Chondrocyte (in vitro differentiated cells): ENCODE measurements at regions not wholly inside any gene's neighbourhood (a gene's known extent, or its start where the extent isn't known, plus 50 kb on each side); places are given as distances from the start of the nearest gene placed in this dataset.
A peak's percentile ranks its signal among the peaks of the same experiment; 100 is the strongest.

Experiments
- DNase-seq: peaks from one replicate; pipeline ENCODE4 v3.0.0; 2021; ENCODE audit warnings: mixed read lengths, low spot score
- H3K27ac Mint-ChIP-seq: one replicate; pipeline ENCODE4 v1.8.0; 2021; ENCODE audit warnings: mild to moderate bottlenecking, moderate library complexity, mixed read lengths; ENCODE audit not compliant: unreplicated experiment
- H3K27me3 Mint-ChIP-seq: 2 replicates; pipeline ENCODE4 v1.8.0; 2021; ENCODE audit warnings: low read depth, mixed read lengths
- H3K36me3 Mint-ChIP-seq: 2 replicates; pipeline ENCODE4 v1.8.0; 2021; ENCODE audit warnings: low read depth, mixed read lengths
- H3K4me1 Mint-ChIP-seq: 2 replicates; pipeline ENCODE4 v1.8.0; 2021; ENCODE audit warnings: low read depth, mild to moderate bottlenecking, mixed read lengths
- H3K4me3 Mint-ChIP-seq: one replicate; pipeline ENCODE4 v1.8.0; 2021; ENCODE audit warnings: mild to moderate bottlenecking, moderate library complexity, mixed read lengths; ENCODE audit not compliant: unreplicated experiment
- H3K9me3 Mint-ChIP-seq: 2 replicates; pipeline ENCODE4 v1.8.0; 2021; ENCODE audit warnings: low read depth, mixed read lengths
- CTCF ChIP-seq: fragments of 200-600 bp; sonication (generic); IDR thresholded peaks from 2 replicates; pipeline ENCODE4 v1.5.0; 2021; ENCODE audit warnings: antibody characterized with exemption, mild to moderate bottlenecking, moderate library complexity

- Mint-ChIP-seq H3K36me3 (no peaks in the 10 kb centered on the region), H3K9me3 (no peaks in the 10 kb centered on the region), H3K27ac (no peak overlapping the region), H3K4me1 (no peaks in the 10 kb centered on the region), H3K4me3 (no peak overlapping the region), H3K27me3 (no peaks in the 10 kb centered on the region)
- no peak for DNase-seq
- no peak for TF ChIP-seq CTCF
Measured at GRCh38 chr9:28941856-28942255, 1368.6 kb upstream of the C9orf72 start.

- DNase-seq: no peak
- H3K36me3 Mint-ChIP-seq: no peaks in the 10 kb centered on the region
- no peak overlapping the region for H3K4me3 Mint-ChIP-seq
- no peak for TF ChIP-seq CTCF
- H3K4me1 Mint-ChIP-seq: no peaks in the 10 kb centered on the region
- H3K27me3 Mint-ChIP-seq: no peaks in the 10 kb centered on the region
- H3K9me3 Mint-ChIP-seq: no peaks in the 10 kb centered on the region
- H3K27ac Mint-ChIP-seq: no peak overlapping the region
Measured at GRCh38 chr9:28942941-28943340, 1369.7 kb upstream of the C9orf72 start.

- Mint-ChIP-seq H3K4me1 (no peaks in the 10 kb centered on the region), H3K4me3 (no peak overlapping the region), H3K27ac (no peak overlapping the region), H3K36me3 (no peaks in the 10 kb centered on the region), H3K27me3 (no peaks in the 10 kb centered on the region), H3K9me3 (peaks cover 14% of the 10 kb centered on the region)
- no peak for DNase-seq
- no peak for TF ChIP-seq CTCF
Measured at GRCh38 chr9:28946648-28947047, 1373.4 kb upstream of the C9orf72 start.

GRCh38 chr9:28951945-28952344 lies 1378.7 kb upstream of the C9orf72 start:
- no peak overlapping the region for H3K27ac Mint-ChIP-seq
- H3K36me3 Mint-ChIP-seq: no peaks in the 10 kb centered on the region
- no peak for DNase-seq
- no peaks in the 10 kb centered on the region for H3K27me3 Mint-ChIP-seq
- no peaks in the 10 kb centered on the region for H3K4me1 Mint-ChIP-seq
- H3K4me3 Mint-ChIP-seq: no peak overlapping the region
- TF ChIP-seq CTCF: peak; percentile 14
- peaks cover 14% of the 10 kb centered on the region for H3K9me3 Mint-ChIP-seq

- no peak overlapping the region for H3K4me3 Mint-ChIP-seq
- no peak for DNase-seq
- H3K27me3 Mint-ChIP-seq: peaks cover 5% of the 10 kb centered on the region
- no peaks in the 10 kb centered on the region for H3K4me1 Mint-ChIP-seq
- no peaks in the 10 kb centered on the region for H3K36me3 Mint-ChIP-seq
- H3K27ac Mint-ChIP-seq: no peak overlapping the region
- H3K9me3 Mint-ChIP-seq: no peaks in the 10 kb centered on the region
- TF ChIP-seq CTCF: no peak
Measured at GRCh38 chr9:28956116-28956880, 1383.0 kb upstream of the C9orf72 start.
